ENCODE measurements at regions not wholly inside any gene's neighbourhood (a gene's known extent, or its start where the extent isn't known, plus 50 kb on each side); places are given as distances from the start of the nearest gene placed in this dataset.

GRCh38 chr10:128483216-128483615, 357.0 kb upstream of the MKI67 start:
- Histone ChIP-seq H3K4me3 (ENCODE audit: low read depth in 2 of 2, low read length in 1 of 2) (no peak overlapping the region), H3K27me3 (ENCODE audit: insufficient read depth) (no peaks in the 10 kb centered on the region), H3K9ac (no peak overlapping the region), H4K20me1 (ENCODE audit: insufficient read depth) (no peaks in the 10 kb centered on the region), H3K9me3 (no peaks in the 10 kb centered on the region), H3F3A (replicated peaks; ENCODE audit: insufficient read depth) (no peaks in the 10 kb centered on the region), H2AFZ (ENCODE audit: low read depth) (no peak overlapping the region), H3K79me2 (ENCODE audit: insufficient read depth) (no peaks in the 10 kb centered on the region), H3K27ac (ENCODE audit: low read depth in 2 of 2, low read length in 1 of 2) (no peak overlapping the region), H3K4me1 (ENCODE audit: control insufficient read depth in 1 of 2, insufficient read depth in 2 of 2, low read depth in 1 of 2, low read length in 1 of 2) (peaks cover 0 to 17% of the 10 kb centered on the region in 2 experiments; a peak in 1 of 4 replicates), H3K36me3 (replicated peaks in 1 of 2; ENCODE audit: control insufficient read depth in 1 of 2, insufficient read depth in 2 of 2, low read length in 1 of 2) (no peaks in the 10 kb centered on the region), H3K4me2 (no peak overlapping the region), H3K9me2 (no peaks in the 10 kb centered on the region)
- peak; percentile 39 for DNase-seq
- ChIA-PET CTCF (no interaction called here), POLR2A (no interaction called here)
- TF ChIP-seq POLR2AphosphoS5 (IDR thresholded peaks at IDR 0.05; ENCODE audit: low read depth, low read length) (no peak), GABPA (IDR thresholded peaks at IDR 0.05; ENCODE audit: low read depth) (no peak), FOSL2 (IDR thresholded peaks at IDR 0.05; ENCODE audit: borderline replicate concordance, low read depth) (no peak), RXRA (IDR thresholded peaks at IDR 0.05; ENCODE audit: borderline replicate concordance, low read depth) (no peak), ZBTB33 (IDR thresholded peaks at IDR 0.05; ENCODE audit: borderline replicate concordance, low read depth) (no peak), NFIC (IDR thresholded peaks at IDR 0.05; ENCODE audit: borderline replicate concordance) (no peak), RFX5 (IDR thresholded peaks at IDR 0.05; ENCODE audit: low read length) (no peak), SIN3A (IDR thresholded peaks at IDR 0.05; ENCODE audit: borderline replicate concordance, low read depth, low read length) (no peak), USF1 (IDR thresholded peaks at IDR 0.05; ENCODE audit: borderline replicate concordance, low read depth) (no peak), TEAD4 (IDR thresholded peaks at IDR 0.05; ENCODE audit: borderline replicate concordance, insufficient read depth) (no peak), SMC3 (IDR thresholded peaks at IDR 0.05; ENCODE audit: low read depth, low read length) (no peak), RAD21 (IDR thresholded peaks at IDR 0.05; ENCODE audit: low read length) (no peak), FOXM1 (IDR thresholded peaks at IDR 0.05; ENCODE audit: low read depth) (no peak)
- TF ChIP-seq, protein P1, sequence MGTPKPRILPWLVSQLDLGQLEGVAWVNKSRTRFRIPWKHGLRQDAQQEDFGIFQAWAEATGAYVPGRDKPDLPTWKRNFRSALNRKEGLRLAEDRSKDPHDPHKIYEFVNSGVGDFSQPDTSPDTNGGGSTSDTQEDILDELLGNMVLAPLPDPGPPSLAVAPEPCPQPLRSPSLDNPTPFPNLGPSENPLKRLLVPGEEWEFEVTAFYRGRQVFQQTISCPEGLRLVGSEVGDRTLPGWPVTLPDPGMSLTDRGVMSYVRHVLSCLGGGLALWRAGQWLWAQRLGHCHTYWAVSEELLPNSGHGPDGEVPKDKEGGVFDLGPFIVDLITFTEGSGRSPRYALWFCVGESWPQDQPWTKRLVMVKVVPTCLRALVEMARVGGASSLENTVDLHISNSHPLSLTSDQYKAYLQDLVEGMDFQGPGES (IDR thresholded peaks at IDR 0.05; ENCODE audit: low read depth, low read length), result no peak
- TF ChIP-seq, protein P2, sequence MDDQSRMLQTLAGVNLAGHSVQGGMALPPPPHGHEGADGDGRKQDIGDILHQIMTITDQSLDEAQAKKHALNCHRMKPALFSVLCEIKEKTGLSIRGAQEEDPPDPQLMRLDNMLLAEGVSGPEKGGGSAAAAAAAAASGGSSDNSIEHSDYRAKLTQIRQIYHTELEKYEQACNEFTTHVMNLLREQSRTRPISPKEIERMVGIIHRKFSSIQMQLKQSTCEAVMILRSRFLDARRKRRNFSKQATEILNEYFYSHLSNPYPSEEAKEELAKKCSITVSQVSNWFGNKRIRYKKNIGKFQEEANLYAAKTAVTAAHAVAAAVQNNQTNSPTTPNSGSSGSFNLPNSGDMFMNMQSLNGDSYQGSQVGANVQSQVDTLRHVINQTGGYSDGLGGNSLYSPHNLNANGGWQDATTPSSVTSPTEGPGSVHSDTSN (IDR thresholded peaks at IDR 0.05), result no peak
- TF ChIP-seq, protein P3, sequence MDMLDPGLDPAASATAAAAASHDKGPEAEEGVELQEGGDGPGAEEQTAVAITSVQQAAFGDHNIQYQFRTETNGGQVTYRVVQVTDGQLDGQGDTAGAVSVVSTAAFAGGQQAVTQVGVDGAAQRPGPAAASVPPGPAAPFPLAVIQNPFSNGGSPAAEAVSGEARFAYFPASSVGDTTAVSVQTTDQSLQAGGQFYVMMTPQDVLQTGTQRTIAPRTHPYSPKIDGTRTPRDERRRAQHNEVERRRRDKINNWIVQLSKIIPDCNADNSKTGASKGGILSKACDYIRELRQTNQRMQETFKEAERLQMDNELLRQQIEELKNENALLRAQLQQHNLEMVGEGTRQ (IDR thresholded peaks at IDR 0.05; ENCODE audit: borderline replicate concordance, low read depth, low read length), result no peak
- TF ChIP-seq, protein P4, sequence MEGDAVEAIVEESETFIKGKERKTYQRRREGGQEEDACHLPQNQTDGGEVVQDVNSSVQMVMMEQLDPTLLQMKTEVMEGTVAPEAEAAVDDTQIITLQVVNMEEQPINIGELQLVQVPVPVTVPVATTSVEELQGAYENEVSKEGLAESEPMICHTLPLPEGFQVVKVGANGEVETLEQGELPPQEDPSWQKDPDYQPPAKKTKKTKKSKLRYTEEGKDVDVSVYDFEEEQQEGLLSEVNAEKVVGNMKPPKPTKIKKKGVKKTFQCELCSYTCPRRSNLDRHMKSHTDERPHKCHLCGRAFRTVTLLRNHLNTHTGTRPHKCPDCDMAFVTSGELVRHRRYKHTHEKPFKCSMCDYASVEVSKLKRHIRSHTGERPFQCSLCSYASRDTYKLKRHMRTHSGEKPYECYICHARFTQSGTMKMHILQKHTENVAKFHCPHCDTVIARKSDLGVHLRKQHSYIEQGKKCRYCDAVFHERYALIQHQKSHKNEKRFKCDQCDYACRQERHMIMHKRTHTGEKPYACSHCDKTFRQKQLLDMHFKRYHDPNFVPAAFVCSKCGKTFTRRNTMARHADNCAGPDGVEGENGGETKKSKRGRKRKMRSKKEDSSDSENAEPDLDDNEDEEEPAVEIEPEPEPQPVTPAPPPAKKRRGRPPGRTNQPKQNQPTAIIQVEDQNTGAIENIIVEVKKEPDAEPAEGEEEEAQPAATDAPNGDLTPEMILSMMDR (IDR thresholded peaks at IDR 0.05), result no peak
- WGBS (ENCODE audit: low lambda C conversion rate), result 35% methylated on average over 10 of the region's 16 CpGs
